ENCODE measurements at regions not wholly inside any gene's neighbourhood (a gene's known extent, or its start where the extent isn't known, plus 50 kb on each side); places are given as distances from the start of the nearest gene placed in this dataset.
"Not testable (repeated sequence)": the region's sequence is repeated elsewhere in the genome, so short reads cannot be mapped to it uniquely, and the experiment has no call there.

GRCh38 chr14:46488374-46488773 lies 163.2 kb downstream of the RPL10L start:
- Mint-ChIP-seq H3K9me3 (no peaks in the 10 kb centered on the region), H3K4me3 (no peak overlapping the region), H3K27me3 (no peaks in the 10 kb centered on the region), H3K27ac (no peak overlapping the region), H3K36me3 (ENCODE audit: low read depth) (no peaks in the 10 kb centered on the region), H3K4me1 (peaks cover 4% of the 10 kb centered on the region)
- intact Hi-C loops (cut with micrococcal nuclease), result no loop called here
- DNase-seq, result no peak

GRCh38 chr14:46487582-46488350 lies 163.8 kb downstream of the RPL10L start:
- Mint-ChIP-seq H3K36me3 (ENCODE audit: low read depth) (no peaks in the 10 kb centered on the region), H3K27me3 (no peaks in the 10 kb centered on the region), H3K27ac (no peak overlapping the region), H3K9me3 (no peaks in the 10 kb centered on the region), H3K4me1 (peaks cover 4% of the 10 kb centered on the region), H3K4me3 (no peak overlapping the region)
- DNase-seq, result no peak
- intact Hi-C loops (cut with micrococcal nuclease), result no loop called here

- H3K36me3 Mint-ChIP-seq (ENCODE audit: low read depth), result no peaks in the 10 kb centered on the region
- no peaks in the 10 kb centered on the region for H3K4me1 Mint-ChIP-seq
- no peak for DNase-seq
- H3K27me3 Mint-ChIP-seq, result no peaks in the 10 kb centered on the region
- no peaks in the 10 kb centered on the region for H3K9me3 Mint-ChIP-seq
- no peak overlapping the region for H3K27ac Mint-ChIP-seq
- no peak overlapping the region for H3K4me3 Mint-ChIP-seq
- intact Hi-C loops (cut with micrococcal nuclease), result no loop called here
Observed at GRCh38 chr14:46482200-46482599, 169.4 kb downstream of the RPL10L start.

- Mint-ChIP-seq H3K4me1 (no peaks in the 10 kb centered on the region), H3K27me3 (no peaks in the 10 kb centered on the region), H3K9me3 (no peaks in the 10 kb centered on the region), H3K27ac (no peak overlapping the region), H3K4me3 (no peak overlapping the region), H3K36me3 (ENCODE audit: low read depth) (no peaks in the 10 kb centered on the region)
- no peak for DNase-seq
- intact Hi-C loops (cut with micrococcal nuclease), result no loop called here
Observed at GRCh38 chr14:46480817-46481216, 170.8 kb downstream of the RPL10L start.

GRCh38 chr14:46472261-46472660 lies 179.3 kb downstream of the RPL10L start:
- Mint-ChIP-seq H3K27me3 (no peaks in the 10 kb centered on the region), H3K36me3 (ENCODE audit: low read depth) (no peaks in the 10 kb centered on the region), H3K4me3 (no peak overlapping the region), H3K27ac (no peak overlapping the region), H3K4me1 (no peaks in the 10 kb centered on the region), H3K9me3 (no peaks in the 10 kb centered on the region)
- DNase-seq, result no peak
- intact Hi-C loops (cut with micrococcal nuclease), result no loop called here

- Mint-ChIP-seq H3K9me3 (peaks cover 6% of the 10 kb centered on the region), H3K36me3 (ENCODE audit: low read depth) (no peaks in the 10 kb centered on the region), H3K27ac (no peak overlapping the region), H3K4me1 (no peaks in the 10 kb centered on the region), H3K4me3 (no peak overlapping the region), H3K27me3 (no peaks in the 10 kb centered on the region)
- intact Hi-C loops (cut with micrococcal nuclease), result no loop called here
- no peak for DNase-seq
Observed at GRCh38 chr14:46464341-46464740, 187.2 kb downstream of the RPL10L start.

- Mint-ChIP-seq H3K27me3 (no peaks in the 10 kb centered on the region), H3K36me3 (ENCODE audit: low read depth) (no peaks in the 10 kb centered on the region), H3K4me3 (no peak overlapping the region), H3K27ac (no peak overlapping the region), H3K9me3 (peaks cover 3% of the 10 kb centered on the region), H3K4me1 (no peaks in the 10 kb centered on the region)
- intact Hi-C loops (cut with micrococcal nuclease), result no loop called here
- no peak for DNase-seq
Observed at GRCh38 chr14:46451800-46452199, 199.8 kb downstream of the RPL10L start.

- Mint-ChIP-seq H3K9me3 (peaks cover 11% of the 10 kb centered on the region), H3K4me3 (no peak overlapping the region), H3K36me3 (ENCODE audit: low read depth) (no peaks in the 10 kb centered on the region), H3K4me1 (no peaks in the 10 kb centered on the region), H3K27me3 (no peaks in the 10 kb centered on the region), H3K27ac (no peak overlapping the region)
- intact Hi-C loops (cut with micrococcal nuclease), result no loop called here
- DNase-seq, result no peak
Observed at GRCh38 chr14:46444666-46445065, 206.9 kb downstream of the RPL10L start.

- no peaks in the 10 kb centered on the region for H3K9me3 Mint-ChIP-seq
- no peaks in the 10 kb centered on the region for H3K27me3 Mint-ChIP-seq
- H3K27ac Mint-ChIP-seq, result no peak overlapping the region
- no peak for DNase-seq
- H3K4me3 Mint-ChIP-seq, result no peak overlapping the region
- H3K36me3 Mint-ChIP-seq (ENCODE audit: low read depth), result no peaks in the 10 kb centered on the region
- H3K4me1 Mint-ChIP-seq, result no peaks in the 10 kb centered on the region
- intact Hi-C loops (cut with micrococcal nuclease), result no loop called here
Observed at GRCh38 chr14:46433381-46433780, 218.2 kb downstream of the RPL10L start.

GRCh38 chr14:46432516-46432915 lies 219.1 kb downstream of the RPL10L start:
- Mint-ChIP-seq H3K9me3 (no peaks in the 10 kb centered on the region), H3K36me3 (ENCODE audit: low read depth) (no peaks in the 10 kb centered on the region), H3K4me1 (no peaks in the 10 kb centered on the region), H3K4me3 (no peak overlapping the region), H3K27me3 (no peaks in the 10 kb centered on the region), H3K27ac (no peak overlapping the region)
- intact Hi-C loops (cut with micrococcal nuclease), result no loop called here
- no peak for DNase-seq

GRCh38 chr14:46417066-46417465 lies 234.5 kb downstream of the RPL10L start:
- intact Hi-C loops (cut with micrococcal nuclease), result no loop called here
- peaks cover 4% of the 10 kb centered on the region for H3K9me3 Mint-ChIP-seq

GRCh38 chr14:46404865-46405811 lies 246.4 kb downstream of the RPL10L start:
- no peak for DNase-seq
- Mint-ChIP-seq H3K9me3 (no peaks in the 10 kb centered on the region), H3K27me3 (no peaks in the 10 kb centered on the region), H3K36me3 (ENCODE audit: low read depth) (no peaks in the 10 kb centered on the region), H3K4me1 (no peaks in the 10 kb centered on the region), H3K27ac (no peak overlapping the region), H3K4me3 (no peak overlapping the region)
- intact Hi-C loops (cut with micrococcal nuclease), result no loop called here

More at GRCh38 chr14:46417066-46417465, 234.5 kb downstream of the RPL10L start:
- H3K4me1 Mint-ChIP-seq, result no peaks in the 10 kb centered on the region
- no peaks in the 10 kb centered on the region for H3K36me3 Mint-ChIP-seq (ENCODE audit: low read depth)
- no peak for DNase-seq
- no peak overlapping the region for H3K4me3 Mint-ChIP-seq
- no peaks in the 10 kb centered on the region for H3K27me3 Mint-ChIP-seq
- H3K27ac Mint-ChIP-seq, result no peak overlapping the region

- H3K4me3 Mint-ChIP-seq; H3K27me3 Mint-ChIP-seq; H3K36me3 Mint-ChIP-seq (ENCODE audit: low read depth); H3K27ac Mint-ChIP-seq; H3K9me3 Mint-ChIP-seq; DNase-seq; intact Hi-C loops (cut with micrococcal nuclease); H3K4me1 Mint-ChIP-seq: not testable (repeated sequence)
Observed at GRCh38 chr14:46402001-46402690, 249.4 kb downstream of the RPL10L start.

- no peaks in the 10 kb centered on the region for H3K4me1 Mint-ChIP-seq
- H3K9me3 Mint-ChIP-seq, result no peaks in the 10 kb centered on the region
- no peaks in the 10 kb centered on the region for H3K36me3 Mint-ChIP-seq (ENCODE audit: low read depth)
- H3K27me3 Mint-ChIP-seq, result no peaks in the 10 kb centered on the region
- intact Hi-C loops (cut with micrococcal nuclease), result no loop called here
- no peak overlapping the region for H3K27ac Mint-ChIP-seq
- no peak for DNase-seq
- no peak overlapping the region for H3K4me3 Mint-ChIP-seq
Observed at GRCh38 chr14:46401066-46401465, 250.5 kb downstream of the RPL10L start.
